Smooth muscle cell (in vitro differentiated cells): ENCODE measurements at regions not wholly inside any gene's neighbourhood (a gene's known extent, or its start where the extent isn't known, plus 50 kb on each side); places are given as distances from the start of the nearest gene placed in this dataset.
A peak's percentile ranks its signal among the peaks of the same experiment; 100 is the strongest.

Source experiments
- DNase-seq: peaks from one replicate; lab custom pipeline; 2025; ENCODE audit not compliant: unreplicated experiment; lab: John Stamatoyannopoulos, UW
- H2AFZ ChIP-seq: fragments of 200-600 bp; sonication (generic); 2 replicates; pipeline ENCODE4 v1.6.0; 2016; ENCODE audit warnings: antibody characterized with exemption, low read depth, mild to moderate bottlenecking
- H3F3A ChIP-seq: fragments of 200-600 bp; sonication (generic); 2 replicates; pipeline ENCODE4 v1.6.0; 2017; ENCODE audit warnings: antibody characterized with exemption, low read depth
- H3K27ac ChIP-seq: fragments of 200-600 bp; sonication (generic); 2 replicates; pipeline ENCODE4 v1.5.1; 2016; ENCODE audit warnings: low read depth, mild to moderate bottlenecking
- H3K27me3 ChIP-seq: fragments of 200-600 bp; sonication (generic); 2 replicates; pipeline ENCODE4 v1.6.1; 2016; ENCODE audit warnings: low read depth, mild to moderate bottlenecking
- H3K36me3 ChIP-seq: fragments of 200-600 bp; sonication (generic); 2 replicates; pipeline ENCODE4 v1.5.1; 2016; ENCODE audit warnings: low read depth
- H3K4me1 ChIP-seq: fragments of 200-600 bp; sonication (generic); 2 replicates; pipeline ENCODE4 v1.5.1; 2016; ENCODE audit warnings: low read depth
- H3K4me2 ChIP-seq: fragments of 200-600 bp; sonication (generic); 2 replicates; pipeline ENCODE4 v1.6.0; 2016; ENCODE audit warnings: mild to moderate bottlenecking
- H3K4me3 ChIP-seq: fragments of 200-600 bp; sonication (generic); 2 replicates; pipeline ENCODE4 v1.5.1; 2016; ENCODE audit warnings: mild to moderate bottlenecking
- H3K79me2 ChIP-seq: fragments of 200-600 bp; sonication (generic); 2 replicates; pipeline ENCODE4 v1.6.0; 2016; ENCODE audit warnings: low read depth, mild to moderate bottlenecking
- H3K9ac ChIP-seq: fragments of 200-600 bp; sonication (generic); 2 replicates; pipeline ENCODE4 v1.6.0; 2016; ENCODE audit warnings: low read depth
- H3K9me3 ChIP-seq: fragments of 200-600 bp; sonication (generic); replicated peaks from 2 replicates; pipeline ENCODE4 v1.5.1; 2016; ENCODE audit warnings: low read depth
- H4K20me1 ChIP-seq: fragments of 200-600 bp; sonication (generic); 2 replicates; pipeline ENCODE4 v1.6.0; 2016; ENCODE audit warnings: low read depth
- CTCF ChIP-seq: fragments of 200-600 bp; sonication (generic); IDR thresholded peaks from 2 replicates; pipeline ENCODE4 v1.5.1; 2017; ENCODE audit warnings: borderline replicate concordance, mild to moderate bottlenecking, antibody characterized with exemption; ENCODE audit not compliant: insufficient read depth, poor library complexity, severe bottlenecking
- WGBS: methylation state at CpG from one replicate; pipeline ENCODE4 v1.1.7; 2016; ENCODE audit warnings: low lambda C conversion rate; 5-methylcytosine and 5-hydroxymethylcytosine counted together

DNA sequence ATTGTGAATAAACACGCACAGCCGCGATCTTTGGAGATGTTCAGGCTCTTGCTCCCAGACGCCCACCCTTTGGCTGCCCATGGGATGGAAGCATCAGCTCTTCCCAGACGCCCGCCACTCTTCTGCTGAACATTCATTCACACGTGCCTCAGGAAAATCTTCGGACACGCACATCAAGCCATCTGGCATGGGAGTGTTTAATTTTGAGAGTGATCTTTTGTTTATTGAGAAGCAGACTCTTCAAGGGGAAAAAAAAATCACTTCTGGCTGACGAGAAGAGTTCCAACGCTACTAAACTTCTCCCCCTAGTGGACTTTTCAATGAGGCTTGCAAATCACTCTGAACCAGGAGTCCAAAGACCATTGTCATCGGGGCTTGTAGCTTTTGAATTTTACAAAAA lies 62.0 kb upstream of the NUDT7 start:
- DNase-seq: no peak

DNA sequence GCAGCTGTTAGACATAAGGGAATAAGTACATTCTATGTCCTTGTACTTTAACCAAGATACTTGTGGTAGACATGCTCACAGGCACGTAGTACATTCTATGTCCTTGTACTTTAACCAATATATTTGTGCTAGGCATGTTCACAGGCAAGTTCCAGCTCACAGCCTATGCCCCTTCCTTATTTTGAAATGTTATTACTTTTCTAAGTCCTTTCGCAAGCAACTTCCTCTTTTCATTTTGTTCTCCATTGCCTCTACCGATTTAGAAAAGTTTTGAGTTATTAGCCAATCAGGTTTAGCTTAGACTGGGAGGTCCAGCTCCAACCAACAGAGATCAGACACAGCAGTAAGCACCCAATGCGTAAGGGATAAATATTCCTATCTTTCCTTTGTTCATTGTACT lies 60.1 kb upstream of the NUDT7 start:
- Histone ChIP-seq H3K4me2 (no peak overlapping the region), H4K20me1 (no peaks in the 10 kb centered on the region), H3K36me3 (no peaks in the 10 kb centered on the region), H3K27me3 (no peaks in the 10 kb centered on the region), H3K4me3 (no peak overlapping the region), H3F3A (no peaks in the 10 kb centered on the region), H2AFZ (no peak overlapping the region), H3K9me3 (no peaks in the 10 kb centered on the region), H3K27ac (no peak overlapping the region), H3K9ac (no peak overlapping the region), H3K4me1 (no peaks in the 10 kb centered on the region), H3K79me2 (no peaks in the 10 kb centered on the region)
- TF ChIP-seq CTCF: no peak
- DNase-seq: no peak
- WGBS: 90% methylated on average over 4 of the region's 4 CpGs

More for the DNA sequence above, 62.0 kb upstream of the NUDT7 start:
- H2AFZ ChIP-seq: no peak overlapping the region
- H3K4me2 ChIP-seq: peak overlapping the region; percentile 75
- H3K79me2 ChIP-seq: no peaks in the 10 kb centered on the region
- peak; percentile 62 for TF ChIP-seq CTCF
- H3K4me1 ChIP-seq: no peaks in the 10 kb centered on the region
- H3K4me3 ChIP-seq: peak overlapping the region; percentile 26
- no peak overlapping the region for H3K9ac ChIP-seq
- H3F3A ChIP-seq: no peaks in the 10 kb centered on the region
- no peaks in the 10 kb centered on the region for H3K36me3 ChIP-seq
- WGBS: 48% methylated on average over 12 of the region's 12 CpGs
- no peaks in the 10 kb centered on the region for H3K27me3 ChIP-seq
- no peak overlapping the region for H3K27ac ChIP-seq
- H4K20me1 ChIP-seq: no peaks in the 10 kb centered on the region
- H3K9me3 ChIP-seq: no peaks in the 10 kb centered on the region

GRCh38 chr16:77663711-77664110 lies 58.6 kb upstream of the NUDT7 start:
- TF ChIP-seq CTCF: no peak
- Histone ChIP-seq H3K36me3 (no peaks in the 10 kb centered on the region), H3K4me1 (no peaks in the 10 kb centered on the region), H3K9me3 (no peaks in the 10 kb centered on the region), H3K4me2 (no peak overlapping the region), H3F3A (no peaks in the 10 kb centered on the region), H3K4me3 (no peak overlapping the region), H3K79me2 (no peaks in the 10 kb centered on the region), H2AFZ (no peak overlapping the region), H4K20me1 (no peaks in the 10 kb centered on the region), H3K27me3 (peaks cover 1% of the 10 kb centered on the region), H3K9ac (no peak overlapping the region), H3K27ac (no peak overlapping the region)
- no peak for DNase-seq
- 95% methylated on average over 2 of the region's 2 CpGs for WGBS

DNA sequence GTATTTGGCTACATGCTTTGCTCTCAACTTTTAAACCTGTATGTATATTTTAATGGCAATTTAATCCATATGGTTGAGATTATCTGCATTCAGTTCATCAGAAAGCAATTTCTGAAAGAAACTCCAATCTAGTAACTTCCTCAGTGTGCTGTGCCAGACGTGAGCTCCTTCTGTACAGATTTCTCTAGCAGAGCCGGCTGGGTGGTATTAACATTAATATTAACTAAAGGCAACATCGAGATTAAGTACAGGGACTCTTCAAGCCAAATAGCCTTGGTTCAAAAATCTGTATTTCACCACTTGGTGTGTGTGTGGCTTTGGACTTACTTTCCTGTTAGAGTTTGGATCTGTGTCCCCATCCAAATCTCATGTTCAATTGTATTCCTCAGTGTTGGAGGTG lies 55.5 kb upstream of the NUDT7 start:
- Histone ChIP-seq H3K4me2 (no peak overlapping the region), H3F3A (no peaks in the 10 kb centered on the region), H2AFZ (no peak overlapping the region), H3K9me3 (no peaks in the 10 kb centered on the region), H3K79me2 (no peaks in the 10 kb centered on the region), H3K4me3 (no peak overlapping the region), H3K9ac (no peak overlapping the region), H3K36me3 (no peaks in the 10 kb centered on the region), H3K27ac (no peak overlapping the region), H4K20me1 (no peaks in the 10 kb centered on the region), H3K27me3 (peaks cover 5% of the 10 kb centered on the region), H3K4me1 (no peaks in the 10 kb centered on the region)
- TF ChIP-seq CTCF: no peak
- DNase-seq: no peak
- 85% methylated on average over 3 of the region's 3 CpGs for WGBS
